Stimulated activated memory B cell treated with anti-CD40 and anti-IgM and Interleukin-4, amounts not matched to agents 10 μg/mL and 1 μg/mL and 100 μg/mL, for 72 hours (primary cell): ENCODE measurements at regions not wholly inside any gene's neighbourhood (a gene's known extent, or its start where the extent isn't known, plus 50 kb on each side); places are given as distances from the start of the nearest gene placed in this dataset.

ENCODE experiments used
- ATAC-seq: fragments of 150-1000 bp; cut with Tn5 transposase; 2 replicates; pipeline ENCODE4 v1.10.0; 2021
- H3K27ac Mint-ChIP-seq: one replicate; pipeline ENCODE4 v1.8.0; 2022; ENCODE audit warnings: mild to moderate bottlenecking, mixed read lengths
- H3K27me3 Mint-ChIP-seq: one replicate; pipeline ENCODE4 v1.8.0; 2022; ENCODE audit warnings: mixed read lengths
- H3K36me3 Mint-ChIP-seq: one replicate; pipeline ENCODE4 v1.8.0; 2022; ENCODE audit warnings: mixed read lengths
- H3K4me1 Mint-ChIP-seq: one replicate; pipeline ENCODE4 v1.8.0; 2022; ENCODE audit warnings: mixed read lengths
- H3K4me3 Mint-ChIP-seq: one replicate; pipeline ENCODE4 v1.8.0; 2022; ENCODE audit warnings: mild to moderate bottlenecking, moderate library complexity, mixed read lengths
- H3K9me3 Mint-ChIP-seq: one replicate; pipeline ENCODE4 v1.8.0; 2022; ENCODE audit warnings: mixed read lengths

DNA sequence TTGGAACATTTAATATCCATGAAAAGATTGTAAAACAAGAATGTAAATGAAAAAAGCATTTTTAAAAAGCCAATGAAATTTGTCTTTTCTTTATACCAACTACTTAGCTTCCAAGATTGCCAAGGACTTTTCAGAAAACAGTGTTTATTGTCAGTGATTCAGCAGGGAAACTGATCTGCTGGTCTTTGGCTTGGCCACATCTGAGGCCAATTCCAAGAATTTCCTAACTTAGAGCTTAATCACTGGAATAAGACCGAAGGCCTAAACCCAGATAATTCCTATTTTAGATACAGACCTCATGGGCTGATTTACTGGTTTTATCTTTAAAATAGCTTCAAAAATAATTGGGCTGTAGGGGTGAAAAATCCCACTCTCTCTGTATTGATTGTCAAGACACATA, 260.5 kb upstream of the RORA start:
- no peak for ATAC-seq
- Mint-ChIP-seq H3K4me1 (no peaks in the 10 kb centered on the region), H3K27me3 (peaks cover 10% of the 10 kb centered on the region), H3K4me3 (no peak overlapping the region), H3K9me3 (no peaks in the 10 kb centered on the region), H3K36me3 (no peaks in the 10 kb centered on the region), H3K27ac (no peak overlapping the region)

DNA sequence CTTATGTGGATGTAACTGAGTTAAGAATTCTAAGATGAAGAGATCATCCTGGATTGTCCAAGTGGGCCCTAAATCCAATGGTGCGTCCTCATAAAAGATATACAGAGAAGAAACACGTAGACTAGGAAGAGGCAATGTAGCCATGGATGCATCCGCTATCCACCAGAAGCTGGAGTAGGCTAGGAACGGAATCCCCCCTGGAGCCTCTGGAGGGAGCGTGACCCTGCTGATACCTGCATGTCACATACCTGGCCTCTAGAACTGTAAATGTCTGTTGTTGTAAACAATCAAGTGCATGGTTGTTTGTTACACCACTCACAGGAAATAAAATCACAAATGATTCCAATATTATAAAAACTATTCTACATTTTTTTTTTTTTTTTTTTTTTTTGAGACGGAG, 254.5 kb upstream of the RORA start:
- no peak overlapping the region for H3K27ac Mint-ChIP-seq
- H3K4me1 Mint-ChIP-seq, result no peaks in the 10 kb centered on the region
- H3K27me3 Mint-ChIP-seq, result peaks cover 10% of the 10 kb centered on the region
- no peaks in the 10 kb centered on the region for H3K9me3 Mint-ChIP-seq
- ATAC-seq, result no peak
- H3K36me3 Mint-ChIP-seq, result no peaks in the 10 kb centered on the region
- no peak overlapping the region for H3K4me3 Mint-ChIP-seq

DNA sequence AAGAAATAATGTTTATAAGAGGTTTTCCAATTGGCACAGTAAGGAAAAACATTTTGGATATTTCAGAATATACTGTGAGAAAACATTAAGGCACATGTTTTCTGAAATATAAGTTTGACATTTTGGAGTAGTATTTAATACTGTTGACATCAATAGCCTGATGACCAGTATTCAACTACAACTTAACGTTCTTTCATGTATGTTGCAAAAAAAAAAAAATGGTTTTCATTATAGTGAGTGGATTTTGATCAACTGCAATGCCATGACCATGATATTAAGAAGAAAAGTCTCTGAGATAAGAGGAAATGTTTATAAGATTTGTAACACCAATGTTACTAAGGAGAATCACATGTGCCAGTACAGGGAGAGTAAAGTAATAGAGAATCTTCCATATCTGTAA, 252.8 kb upstream of the RORA start:
- Mint-ChIP-seq H3K4me1 (no peaks in the 10 kb centered on the region), H3K9me3 (no peaks in the 10 kb centered on the region), H3K27me3 (peaks cover 4% of the 10 kb centered on the region), H3K27ac (no peak overlapping the region), H3K4me3 (no peak overlapping the region), H3K36me3 (no peaks in the 10 kb centered on the region)
- ATAC-seq, result no peak

DNA sequence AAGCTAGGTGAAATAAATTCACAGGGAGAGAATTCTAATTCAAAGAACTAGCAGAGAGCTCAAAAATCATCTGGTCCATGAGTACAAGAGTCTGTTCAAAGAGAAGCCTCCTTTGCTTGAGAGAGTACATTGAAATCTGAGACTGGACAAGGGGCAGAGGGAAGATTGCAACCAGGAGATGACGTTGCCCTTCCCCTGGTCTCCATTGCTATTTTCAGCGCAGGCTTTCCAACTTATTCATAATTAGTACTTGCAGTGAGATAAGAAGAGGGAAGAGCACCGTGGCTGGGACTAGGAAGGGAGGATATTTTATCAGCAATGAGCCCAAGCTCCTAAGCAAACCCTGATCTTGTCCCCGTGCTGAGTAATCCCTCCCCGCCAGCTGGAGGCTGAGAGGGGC, 251.8 kb upstream of the RORA start:
- H3K27me3 Mint-ChIP-seq, result no peaks in the 10 kb centered on the region
- no peaks in the 10 kb centered on the region for H3K4me1 Mint-ChIP-seq
- H3K27ac Mint-ChIP-seq, result no peak overlapping the region
- no peak overlapping the region for H3K4me3 Mint-ChIP-seq
- no peaks in the 10 kb centered on the region for H3K9me3 Mint-ChIP-seq
- H3K36me3 Mint-ChIP-seq, result no peaks in the 10 kb centered on the region
- ATAC-seq, result no peak

DNA sequence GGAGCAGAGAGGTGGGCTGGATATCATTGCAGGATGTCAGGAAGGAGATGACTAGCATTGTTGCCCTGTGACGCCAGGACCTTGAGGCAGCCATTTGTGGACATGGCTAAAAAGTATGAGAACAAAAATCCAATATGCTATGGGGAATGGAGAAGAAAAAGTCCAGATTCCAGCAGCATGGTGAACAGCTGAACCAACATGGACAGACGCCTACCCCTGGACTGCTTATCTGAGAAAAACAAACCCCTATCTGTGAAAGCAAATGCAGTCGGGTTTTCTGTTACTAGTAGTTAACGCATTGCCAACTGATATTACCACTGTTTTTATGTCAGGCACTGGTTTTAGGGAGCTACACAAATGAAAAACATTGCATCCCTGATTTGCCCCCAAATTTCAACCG, 251.2 kb upstream of the RORA start:
- Mint-ChIP-seq H3K9me3 (no peaks in the 10 kb centered on the region), H3K36me3 (no peaks in the 10 kb centered on the region), H3K4me1 (no peaks in the 10 kb centered on the region), H3K27ac (no peak overlapping the region), H3K27me3 (peaks cover under 1% of the 10 kb centered on the region), H3K4me3 (no peak overlapping the region)
- no peak for ATAC-seq

DNA sequence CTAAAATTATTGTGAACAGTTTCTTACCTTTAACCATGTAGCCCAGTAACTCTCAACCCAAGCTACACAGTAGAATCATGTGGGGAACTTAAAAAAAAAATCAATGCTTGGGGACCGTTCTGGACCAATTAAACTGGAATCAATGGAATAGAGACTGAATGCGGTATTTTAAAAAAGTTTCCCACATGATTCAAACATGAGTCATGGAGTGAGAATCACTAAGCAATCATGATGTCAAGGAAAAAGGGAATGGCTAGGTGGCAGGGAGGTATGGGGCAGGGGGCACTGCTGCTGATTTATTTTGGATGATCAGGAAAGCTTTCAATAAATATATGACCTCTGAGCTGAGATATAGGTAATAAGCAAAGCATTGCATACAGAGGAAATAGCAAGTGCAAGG, 250.5 kb upstream of the RORA start:
- H3K4me3 Mint-ChIP-seq, result no peak overlapping the region
- no peaks in the 10 kb centered on the region for H3K36me3 Mint-ChIP-seq
- no peaks in the 10 kb centered on the region for H3K4me1 Mint-ChIP-seq
- ATAC-seq, result no peak
- no peaks in the 10 kb centered on the region for H3K9me3 Mint-ChIP-seq
- H3K27me3 Mint-ChIP-seq, result peaks cover 8% of the 10 kb centered on the region
- no peak overlapping the region for H3K27ac Mint-ChIP-seq

DNA sequence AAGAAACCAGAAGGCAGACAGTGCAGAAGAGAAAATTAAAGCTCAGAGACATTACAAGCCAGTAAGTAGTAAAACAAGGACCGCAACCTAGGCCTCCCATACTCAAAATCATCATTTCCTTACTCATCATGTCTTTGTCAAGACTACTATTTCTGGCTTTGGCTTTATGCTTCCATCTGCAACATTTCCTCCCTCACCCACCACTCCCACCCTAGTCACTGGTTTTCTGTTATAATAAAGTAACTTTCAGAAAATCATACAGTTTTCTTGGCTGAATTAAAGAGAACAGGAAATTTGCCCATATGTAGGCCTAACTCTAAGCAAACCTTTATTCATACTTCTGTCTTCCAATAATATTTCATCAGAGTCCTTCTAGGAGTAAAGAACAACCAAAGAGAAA, 247.6 kb upstream of the RORA start:
- Mint-ChIP-seq H3K4me3 (no peak overlapping the region), H3K27me3 (peaks cover 21% of the 10 kb centered on the region), H3K4me1 (no peaks in the 10 kb centered on the region), H3K9me3 (no peaks in the 10 kb centered on the region), H3K36me3 (no peaks in the 10 kb centered on the region), H3K27ac (no peak overlapping the region)
- no peak for ATAC-seq

DNA sequence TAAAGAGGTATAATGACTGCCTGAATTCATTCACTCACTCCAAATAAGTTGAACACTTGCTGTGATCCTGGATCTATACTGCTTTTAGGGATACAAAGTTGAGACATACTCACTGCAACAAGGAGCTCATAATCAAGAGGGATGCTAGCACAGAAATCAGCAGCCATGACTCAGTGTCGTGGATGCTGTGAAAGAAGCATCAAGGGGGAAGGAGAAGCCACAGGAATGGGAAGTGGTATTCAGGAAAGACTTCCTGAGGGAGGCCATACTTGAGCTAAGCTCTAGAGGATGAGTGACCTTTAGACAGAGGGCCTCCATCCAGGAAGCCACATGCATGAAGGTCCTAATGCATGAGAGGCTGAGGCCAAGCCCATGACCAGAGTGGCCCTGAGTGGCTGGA, 245.7 kb upstream of the RORA start:
- Mint-ChIP-seq H3K4me3 (no peak overlapping the region), H3K27ac (no peak overlapping the region), H3K36me3 (no peaks in the 10 kb centered on the region), H3K4me1 (no peaks in the 10 kb centered on the region), H3K9me3 (no peaks in the 10 kb centered on the region), H3K27me3 (peaks cover 21% of the 10 kb centered on the region)
- ATAC-seq, result no peak

DNA sequence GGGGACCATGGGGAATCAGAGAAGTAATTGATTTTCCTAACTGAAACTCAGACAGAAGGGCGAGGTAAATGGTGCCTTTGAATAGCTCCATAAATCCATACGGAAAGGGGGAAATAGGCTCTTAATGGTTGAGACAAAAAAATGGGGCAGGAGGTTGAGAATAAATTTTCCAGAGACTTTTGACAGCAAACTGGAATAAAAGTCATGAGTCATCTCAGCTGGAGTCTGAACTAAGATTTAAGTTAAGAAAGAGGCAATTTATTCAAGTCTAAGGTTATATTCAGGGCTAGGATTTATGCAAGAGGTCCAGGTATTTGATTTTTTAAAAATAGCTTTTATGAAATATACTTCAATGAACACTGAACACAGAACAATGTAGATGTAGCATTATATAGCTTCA, 238.7 kb upstream of the RORA start:
- ATAC-seq, result no peak
- H3K9me3 Mint-ChIP-seq, result no peaks in the 10 kb centered on the region
- H3K27ac Mint-ChIP-seq, result no peak overlapping the region
- no peaks in the 10 kb centered on the region for H3K4me1 Mint-ChIP-seq
- H3K4me3 Mint-ChIP-seq, result no peak overlapping the region
- H3K27me3 Mint-ChIP-seq, result peaks cover under 1% of the 10 kb centered on the region
- H3K36me3 Mint-ChIP-seq, result no peaks in the 10 kb centered on the region

DNA sequence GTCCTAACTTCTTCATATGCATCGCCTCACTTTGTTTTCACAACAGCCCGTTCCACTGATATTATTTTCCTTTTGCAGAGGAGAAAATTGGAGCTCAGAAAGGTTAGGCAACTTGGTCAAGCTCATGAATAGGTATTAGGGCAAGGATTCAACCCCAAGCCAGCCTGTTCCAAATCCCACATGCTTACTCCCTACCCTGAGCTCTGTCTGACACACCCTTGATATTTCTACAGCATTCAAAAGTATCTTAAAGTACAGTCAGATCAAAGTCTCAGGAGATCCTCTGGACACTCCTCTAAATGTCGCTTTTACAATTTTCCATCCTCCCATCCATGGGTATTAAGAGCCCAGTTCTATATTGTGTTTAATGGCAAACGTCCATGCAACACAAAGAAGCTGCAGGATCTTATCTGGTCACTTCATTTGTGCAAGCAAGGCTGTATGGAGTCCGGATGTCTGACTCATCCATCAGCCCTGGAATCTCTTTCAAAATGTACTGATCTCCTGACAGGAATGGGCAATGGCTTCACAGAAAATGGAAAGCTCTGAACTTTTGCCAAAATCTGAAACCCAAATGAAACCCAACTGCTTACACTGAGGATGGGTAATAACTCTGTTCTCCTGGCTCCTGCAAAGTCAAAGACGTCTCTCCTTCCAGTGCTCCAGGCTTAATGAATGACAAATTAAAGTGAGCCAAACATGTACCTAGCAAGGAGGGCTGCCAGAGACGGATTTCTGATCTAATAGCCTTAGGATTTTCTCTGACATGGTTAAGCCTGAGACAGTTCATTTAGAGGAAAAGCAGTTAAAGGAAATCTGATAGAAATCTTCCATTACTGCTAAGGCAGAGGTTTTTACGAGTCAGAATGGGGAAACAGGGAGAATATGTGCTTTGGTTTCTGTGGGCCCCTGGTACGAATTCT, 230.9 kb upstream of the RORA start:
- no peak overlapping the region for H3K27ac Mint-ChIP-seq
- H3K4me1 Mint-ChIP-seq, result no peaks in the 10 kb centered on the region

DNA sequence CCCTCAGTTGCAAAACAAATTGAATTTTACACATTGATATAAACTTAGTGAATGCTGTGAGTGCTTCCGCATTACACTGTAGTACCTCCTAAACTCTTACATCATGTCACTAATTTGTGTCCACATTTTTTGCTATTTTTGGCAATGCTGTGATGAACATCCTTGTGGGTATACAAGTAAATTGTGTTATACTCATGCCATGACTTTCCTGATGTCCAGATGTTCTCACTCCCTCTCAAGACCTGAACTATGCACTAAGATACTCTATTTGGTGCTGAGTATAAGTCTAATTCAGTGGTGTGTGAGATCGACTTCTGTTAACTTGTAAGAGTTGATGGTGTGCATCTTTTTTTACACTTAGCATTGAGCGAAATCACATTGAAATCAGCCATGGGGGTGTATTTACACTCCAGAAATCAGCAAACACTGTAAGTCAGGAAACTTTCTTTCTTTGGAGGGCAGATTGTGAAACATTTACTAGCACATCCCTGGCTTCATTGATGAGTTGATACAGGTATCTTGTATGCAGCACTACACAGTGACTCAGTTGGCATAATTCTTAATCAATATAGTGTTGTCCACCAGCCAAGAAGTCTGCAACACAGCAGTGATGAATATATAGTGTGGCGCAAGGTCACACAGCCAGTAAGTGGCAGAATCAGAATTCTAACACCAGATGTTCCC, 228.1 kb upstream of the RORA start:
- Mint-ChIP-seq H3K9me3 (peaks cover 3% of the 10 kb centered on the region), H3K36me3 (no peaks in the 10 kb centered on the region), H3K27me3 (no peaks in the 10 kb centered on the region), H3K27ac (no peak overlapping the region), H3K4me1 (no peaks in the 10 kb centered on the region), H3K4me3 (no peak overlapping the region)
- ATAC-seq, result no peak

More for the DNA sequence above, 230.9 kb upstream of the RORA start:
- Mint-ChIP-seq H3K9me3 (no peaks in the 10 kb centered on the region), H3K27me3 (no peaks in the 10 kb centered on the region), H3K36me3 (no peaks in the 10 kb centered on the region), H3K4me3 (no peak overlapping the region)
- ATAC-seq, result no peak

DNA sequence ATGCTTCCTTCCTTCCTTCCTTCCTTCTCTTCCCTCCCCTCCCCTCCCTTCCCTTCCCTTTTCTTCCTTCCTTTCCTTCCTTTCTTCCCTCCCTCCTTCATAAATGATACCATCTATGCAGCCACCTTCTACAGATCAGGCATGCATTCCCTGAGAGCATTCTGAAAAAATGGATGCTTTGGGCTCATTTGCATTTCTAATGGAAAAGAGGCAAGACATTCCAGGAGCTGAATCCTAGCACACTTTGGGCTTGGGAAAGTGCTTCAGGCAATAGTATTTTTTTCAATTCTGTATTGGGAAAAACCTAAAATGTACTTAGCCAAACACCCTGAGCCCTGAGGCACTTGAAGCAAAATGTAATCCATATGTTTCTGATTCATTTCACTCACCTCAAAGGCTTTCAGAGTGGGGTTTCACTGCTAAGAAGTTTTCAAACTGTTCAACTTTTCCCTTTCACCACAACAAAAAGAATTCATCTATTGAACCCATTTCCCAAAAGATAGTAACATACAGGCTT, 220.1 kb upstream of the RORA start:
- Mint-ChIP-seq H3K27ac (no peak overlapping the region), H3K4me3 (no peak overlapping the region), H3K9me3 (peaks cover 3% of the 10 kb centered on the region), H3K27me3 (no peaks in the 10 kb centered on the region), H3K36me3 (no peaks in the 10 kb centered on the region), H3K4me1 (no peaks in the 10 kb centered on the region)
- no peak for ATAC-seq

DNA sequence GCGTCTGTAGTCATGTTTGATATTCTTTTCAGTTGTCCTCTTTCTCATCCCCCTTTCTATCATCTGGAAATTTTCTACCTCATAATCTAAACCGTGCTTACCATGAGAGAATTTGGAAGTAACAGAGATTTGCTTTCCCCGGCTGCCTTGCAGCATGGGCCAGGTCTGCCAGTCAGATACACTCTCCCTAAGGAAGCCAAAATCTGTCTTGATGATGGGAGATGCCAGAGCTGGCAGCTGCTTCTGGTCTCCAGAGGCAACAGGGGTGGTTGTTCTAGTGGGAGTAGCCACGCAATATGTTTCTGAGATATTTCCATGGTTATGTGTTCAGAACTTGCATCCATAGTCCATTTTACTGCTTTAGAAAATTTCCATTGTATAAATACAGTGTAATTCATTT, 218.9 kb upstream of the RORA start:
- ATAC-seq, result no peak
- no peaks in the 10 kb centered on the region for H3K9me3 Mint-ChIP-seq
- H3K4me1 Mint-ChIP-seq, result no peaks in the 10 kb centered on the region
- H3K27me3 Mint-ChIP-seq, result peaks cover 5% of the 10 kb centered on the region
- no peak overlapping the region for H3K27ac Mint-ChIP-seq
- H3K36me3 Mint-ChIP-seq, result no peaks in the 10 kb centered on the region
- no peak overlapping the region for H3K4me3 Mint-ChIP-seq

DNA sequence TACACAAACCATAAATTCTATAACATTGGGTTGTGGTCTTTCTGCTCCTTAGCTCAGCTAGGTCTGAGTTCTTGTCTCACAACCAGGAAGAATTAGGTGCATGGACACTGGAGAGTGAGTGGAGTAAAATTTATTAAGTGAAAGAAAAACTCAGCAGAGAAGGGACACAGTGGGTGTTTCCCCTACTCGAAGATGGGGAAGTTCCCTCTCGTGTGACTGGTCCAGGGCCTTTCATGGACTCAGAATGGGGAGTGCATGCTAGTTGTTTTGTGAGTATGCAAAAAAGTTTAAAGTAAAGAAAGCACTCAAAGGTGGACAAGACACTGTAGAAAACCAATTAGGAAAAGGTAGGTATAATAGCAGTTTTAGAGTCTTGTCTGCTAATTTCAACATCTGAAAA, 215.5 kb upstream of the RORA start:
- no peaks in the 10 kb centered on the region for H3K9me3 Mint-ChIP-seq
- H3K4me3 Mint-ChIP-seq, result no peak overlapping the region
- H3K4me1 Mint-ChIP-seq, result no peaks in the 10 kb centered on the region
- peaks cover 17% of the 10 kb centered on the region for H3K27me3 Mint-ChIP-seq
- no peaks in the 10 kb centered on the region for H3K36me3 Mint-ChIP-seq
- H3K27ac Mint-ChIP-seq, result no peak overlapping the region
- ATAC-seq, result no peak

DNA sequence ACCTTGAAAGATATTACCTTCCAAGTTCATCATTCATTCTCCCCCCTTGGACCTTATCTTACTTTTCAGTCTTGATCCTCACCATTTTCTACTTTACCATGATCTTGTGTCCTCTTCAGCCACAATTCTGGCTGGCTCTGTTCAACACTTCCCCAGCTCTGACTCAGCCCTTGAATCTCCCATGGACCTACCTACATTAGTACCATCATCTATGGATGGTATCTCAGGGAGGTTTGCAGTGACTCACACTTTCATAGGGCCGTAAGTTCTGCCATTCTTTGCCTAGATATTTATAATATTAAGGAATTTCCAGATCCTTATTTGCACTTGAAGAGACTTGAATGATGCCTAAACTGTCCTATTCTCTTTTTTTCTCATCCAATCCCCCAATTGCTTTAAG, 213.7 kb upstream of the RORA start:
- Mint-ChIP-seq H3K27me3 (peaks cover 17% of the 10 kb centered on the region), H3K4me1 (no peaks in the 10 kb centered on the region), H3K36me3 (no peaks in the 10 kb centered on the region), H3K27ac (no peak overlapping the region), H3K4me3 (no peak overlapping the region), H3K9me3 (no peaks in the 10 kb centered on the region)
- ATAC-seq, result no peak

DNA sequence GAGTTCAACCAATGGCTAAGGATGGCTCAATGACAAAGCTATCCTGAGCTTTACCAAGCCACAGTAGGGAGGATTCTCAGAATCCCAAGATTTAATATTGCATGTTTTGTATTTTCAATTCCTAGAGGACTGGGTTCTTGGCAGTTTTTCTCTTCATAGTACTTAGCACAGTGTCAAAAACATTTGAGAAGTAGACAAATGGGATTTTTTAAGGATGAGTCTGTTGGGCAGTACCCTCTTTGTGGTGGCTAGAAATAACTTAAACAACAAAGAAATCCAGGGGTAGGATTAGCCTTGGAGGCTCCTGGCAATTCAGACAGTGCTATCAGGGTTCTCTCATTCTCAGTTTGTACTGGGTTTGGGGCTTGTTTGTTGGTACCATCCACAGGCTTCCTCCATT, 212.8 kb upstream of the RORA start:
- Mint-ChIP-seq H3K27ac (no peak overlapping the region), H3K27me3 (peaks cover 17% of the 10 kb centered on the region), H3K4me3 (no peak overlapping the region), H3K9me3 (no peaks in the 10 kb centered on the region), H3K36me3 (no peaks in the 10 kb centered on the region), H3K4me1 (no peaks in the 10 kb centered on the region)
- no peak for ATAC-seq
